Gastroesophageal sphincter (tissue), 3 donors: ENCODE measurements at regions not wholly inside any gene's neighbourhood (a gene's known extent, or its start where the extent isn't known, plus 50 kb on each side); places are given as distances from the start of the nearest gene placed in this dataset.

Experiments
- EP300 ChIP-seq: sonication (generic); formaldehyde crosslinking; IDR thresholded peaks from one replicate; pipeline ENCODE4 v1.6.1; 2017; ENCODE audit warnings: antibody characterized with exemption, mild to moderate bottlenecking
- POLR2AphosphoS5 ChIP-seq: sonication (generic); formaldehyde crosslinking; IDR thresholded peaks from one replicate; pipeline ENCODE4 v1.6.1; 2017; ENCODE audit warnings: antibody characterized with exemption
- TF ChIP-seq, protein P1 (sequence below), 4 experiments: fragments of 200-600 bp in 2 of 4; fragments of 450-650 bp in 2 of 4; sonication (generic) in 1 of 4; IDR thresholded peaks; one replicate each; pipeline ENCODE4 v1.5.1; 2017 to 2019; ENCODE audit warnings: antibody characterized with exemption in 4 of 4, mild to moderate bottlenecking in 2 of 4, moderate library complexity in 2 of 4

DNA sequence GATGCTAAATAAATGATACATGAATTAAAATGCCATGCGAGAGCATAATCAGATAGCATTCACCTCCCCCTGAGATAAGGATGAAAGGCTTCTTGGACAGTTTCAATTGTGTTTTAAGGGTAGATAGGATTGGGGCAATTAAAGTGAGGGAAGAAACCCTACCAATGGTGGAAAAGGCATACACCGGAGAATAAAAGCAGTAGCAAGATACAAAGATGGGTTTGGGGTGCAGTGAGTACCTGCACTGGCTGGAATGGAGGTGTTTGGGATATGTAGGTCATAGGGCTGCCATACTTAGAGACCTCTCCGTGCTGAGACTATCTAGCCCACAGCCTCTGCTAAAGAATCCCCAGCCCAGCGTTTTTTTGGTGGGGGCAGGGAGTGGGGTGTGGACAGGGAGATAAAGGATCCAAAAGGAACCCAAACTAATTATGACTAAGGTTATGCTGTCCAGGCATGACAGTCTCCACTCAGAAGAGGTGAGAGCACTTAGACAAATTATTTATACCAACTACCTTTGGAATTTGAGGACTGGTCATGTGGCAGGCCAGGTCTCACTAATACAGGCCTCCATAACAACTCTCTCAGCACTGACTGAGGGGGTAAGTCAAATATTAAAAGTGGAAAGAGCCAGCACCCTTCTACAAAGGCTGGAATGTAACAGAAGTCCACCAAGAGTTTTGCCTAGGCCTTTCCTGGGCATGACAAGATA, 280.8 kb downstream of the ADGB start:
- no peak for TF ChIP-seq POLR2AphosphoS5
- TF ChIP-seq, protein P1, sequence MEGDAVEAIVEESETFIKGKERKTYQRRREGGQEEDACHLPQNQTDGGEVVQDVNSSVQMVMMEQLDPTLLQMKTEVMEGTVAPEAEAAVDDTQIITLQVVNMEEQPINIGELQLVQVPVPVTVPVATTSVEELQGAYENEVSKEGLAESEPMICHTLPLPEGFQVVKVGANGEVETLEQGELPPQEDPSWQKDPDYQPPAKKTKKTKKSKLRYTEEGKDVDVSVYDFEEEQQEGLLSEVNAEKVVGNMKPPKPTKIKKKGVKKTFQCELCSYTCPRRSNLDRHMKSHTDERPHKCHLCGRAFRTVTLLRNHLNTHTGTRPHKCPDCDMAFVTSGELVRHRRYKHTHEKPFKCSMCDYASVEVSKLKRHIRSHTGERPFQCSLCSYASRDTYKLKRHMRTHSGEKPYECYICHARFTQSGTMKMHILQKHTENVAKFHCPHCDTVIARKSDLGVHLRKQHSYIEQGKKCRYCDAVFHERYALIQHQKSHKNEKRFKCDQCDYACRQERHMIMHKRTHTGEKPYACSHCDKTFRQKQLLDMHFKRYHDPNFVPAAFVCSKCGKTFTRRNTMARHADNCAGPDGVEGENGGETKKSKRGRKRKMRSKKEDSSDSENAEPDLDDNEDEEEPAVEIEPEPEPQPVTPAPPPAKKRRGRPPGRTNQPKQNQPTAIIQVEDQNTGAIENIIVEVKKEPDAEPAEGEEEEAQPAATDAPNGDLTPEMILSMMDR (IDR thresholded peaks at IDR 0.05): no peak
- TF ChIP-seq EP300: no peak
